HUDEP-2 (cell line): ENCODE measurements at regions not wholly inside any gene's neighbourhood (a gene's known extent, or its start where the extent isn't known, plus 50 kb on each side); places are given as distances from the start of the nearest gene placed in this dataset.

ENCODE experiments used
- DNase-seq, 76 experiments: peaks; one replicate each; lab custom pipeline; 2025; ENCODE audit not compliant: unreplicated experiment in 76 of 76; lab: John Stamatoyannopoulos, UW

DNA sequence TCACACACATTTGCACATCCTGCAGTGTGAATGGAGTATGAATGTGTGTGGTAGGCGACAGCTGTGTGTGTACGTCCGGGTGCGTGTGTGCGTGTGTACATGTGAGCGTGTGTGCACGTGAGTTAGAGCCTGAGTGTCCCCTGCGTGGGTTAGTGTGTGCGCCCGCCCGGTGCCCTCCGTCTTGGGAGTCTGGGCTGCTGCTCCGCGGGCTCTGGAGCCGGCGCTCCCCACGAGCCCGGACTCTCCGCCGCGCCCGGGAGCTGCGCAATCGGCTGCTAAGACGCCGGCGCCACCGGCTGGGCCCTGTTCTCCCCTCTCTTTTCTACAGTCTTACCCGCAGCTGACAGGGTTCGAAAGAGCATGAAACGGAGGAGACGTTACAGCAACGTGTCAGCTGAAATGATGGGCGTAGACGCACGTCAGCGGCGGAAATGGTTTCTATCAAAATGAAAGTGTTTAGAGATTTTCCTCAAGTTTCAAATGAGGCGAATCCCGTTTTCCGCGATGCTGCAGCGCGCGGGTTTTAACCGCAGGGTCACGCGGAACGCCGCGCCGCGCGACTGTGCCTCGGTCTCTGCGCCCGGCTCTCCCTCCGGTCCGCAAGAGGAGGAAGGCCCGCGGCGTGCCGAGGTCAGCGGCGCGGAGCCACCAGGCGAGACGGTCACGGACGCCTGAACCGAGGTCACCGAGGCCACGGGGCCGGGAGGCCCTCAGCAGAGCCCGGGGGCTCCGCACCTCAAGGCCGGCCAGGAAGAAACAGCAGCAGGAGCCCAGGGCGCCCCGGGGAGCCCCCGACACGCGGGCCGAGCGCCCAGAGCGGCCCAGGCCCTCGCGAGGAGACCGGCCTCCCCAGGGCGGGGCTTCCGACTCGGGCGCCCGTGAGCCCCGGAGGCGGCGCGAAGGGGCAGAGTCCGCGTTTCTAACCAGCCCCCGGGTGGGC, 95.3 kb upstream of the BHLHE23 start:
- no peak for DNase-seq

GRCh38 chr20:63100926-63101699, 94.3 kb upstream of the BHLHE23 start:
- no peak for DNase-seq

- DNase-seq: no peak
Observed at GRCh38 chr20:63100174-63100925, 93.6 kb upstream of the BHLHE23 start.

DNA sequence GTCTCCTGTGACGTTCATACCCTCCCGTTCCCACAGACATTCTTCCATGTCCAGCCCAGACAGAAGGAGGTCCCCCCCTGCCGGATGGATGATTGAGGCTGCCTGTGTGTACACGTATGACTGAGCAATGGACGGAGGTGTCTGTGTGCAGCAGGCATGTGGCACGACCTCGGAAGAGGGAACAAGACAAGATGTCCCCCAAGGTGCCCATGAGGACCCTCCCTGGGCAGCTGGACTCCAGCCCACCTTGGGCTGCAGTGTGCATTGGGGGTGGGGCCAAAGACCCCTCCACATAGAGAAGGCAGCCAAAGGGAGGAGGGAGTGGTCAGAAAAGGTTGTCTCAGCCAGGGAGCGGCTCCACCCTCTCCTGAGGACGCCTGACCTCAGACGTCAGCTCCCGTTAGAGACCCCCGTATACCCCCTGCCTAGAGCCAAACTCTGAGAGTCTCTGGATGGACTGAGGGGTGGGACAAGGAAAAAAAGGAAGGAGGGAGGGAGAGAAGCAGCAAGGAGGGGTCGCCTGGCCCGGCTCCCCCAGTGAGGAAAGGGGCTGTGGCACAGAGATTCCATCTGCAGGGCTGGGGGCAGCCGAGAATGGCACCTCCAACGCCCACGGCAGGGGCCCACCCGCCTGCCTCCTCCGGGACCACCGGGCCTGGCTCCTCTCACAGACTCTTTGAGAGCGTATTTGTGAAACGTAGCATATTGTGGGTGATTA, 92.9 kb upstream of the BHLHE23 start:
- no peak for DNase-seq

DNA sequence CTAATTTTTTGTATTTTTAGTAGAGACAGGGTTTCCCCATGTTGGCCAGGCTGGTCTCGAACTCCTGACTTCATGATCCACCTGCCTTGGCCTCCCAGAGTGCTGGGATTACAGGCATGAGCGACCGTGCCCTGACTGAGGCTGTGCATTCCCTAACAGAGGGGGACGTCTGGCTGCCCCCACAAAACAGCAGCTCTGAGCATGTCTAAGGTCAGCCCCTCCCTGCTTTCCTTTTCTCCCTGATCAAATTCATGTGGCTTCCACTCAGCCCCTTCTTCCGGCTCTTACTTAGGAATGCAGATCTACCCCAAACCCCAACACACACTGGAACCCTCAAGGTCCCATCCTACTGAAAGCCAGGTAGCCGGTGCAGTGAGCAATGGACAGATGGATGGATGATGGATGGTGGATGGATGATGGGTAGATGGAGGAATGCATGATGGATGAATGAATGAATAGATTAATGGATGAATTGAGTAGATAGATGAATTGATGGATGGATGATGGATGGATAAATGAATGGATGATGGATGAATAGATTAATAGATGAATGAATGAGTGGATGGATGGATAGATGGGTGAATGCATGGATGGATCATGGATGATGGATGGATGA, 91.5 kb upstream of the BHLHE23 start:
- DNase-seq: no peak

GRCh38 chr20:63097336-63097831, 90.6 kb upstream of the BHLHE23 start:
- DNase-seq: no peak

- no peak for DNase-seq
Observed at GRCh38 chr20:63096681-63097335, 90.0 kb upstream of the BHLHE23 start.

DNA sequence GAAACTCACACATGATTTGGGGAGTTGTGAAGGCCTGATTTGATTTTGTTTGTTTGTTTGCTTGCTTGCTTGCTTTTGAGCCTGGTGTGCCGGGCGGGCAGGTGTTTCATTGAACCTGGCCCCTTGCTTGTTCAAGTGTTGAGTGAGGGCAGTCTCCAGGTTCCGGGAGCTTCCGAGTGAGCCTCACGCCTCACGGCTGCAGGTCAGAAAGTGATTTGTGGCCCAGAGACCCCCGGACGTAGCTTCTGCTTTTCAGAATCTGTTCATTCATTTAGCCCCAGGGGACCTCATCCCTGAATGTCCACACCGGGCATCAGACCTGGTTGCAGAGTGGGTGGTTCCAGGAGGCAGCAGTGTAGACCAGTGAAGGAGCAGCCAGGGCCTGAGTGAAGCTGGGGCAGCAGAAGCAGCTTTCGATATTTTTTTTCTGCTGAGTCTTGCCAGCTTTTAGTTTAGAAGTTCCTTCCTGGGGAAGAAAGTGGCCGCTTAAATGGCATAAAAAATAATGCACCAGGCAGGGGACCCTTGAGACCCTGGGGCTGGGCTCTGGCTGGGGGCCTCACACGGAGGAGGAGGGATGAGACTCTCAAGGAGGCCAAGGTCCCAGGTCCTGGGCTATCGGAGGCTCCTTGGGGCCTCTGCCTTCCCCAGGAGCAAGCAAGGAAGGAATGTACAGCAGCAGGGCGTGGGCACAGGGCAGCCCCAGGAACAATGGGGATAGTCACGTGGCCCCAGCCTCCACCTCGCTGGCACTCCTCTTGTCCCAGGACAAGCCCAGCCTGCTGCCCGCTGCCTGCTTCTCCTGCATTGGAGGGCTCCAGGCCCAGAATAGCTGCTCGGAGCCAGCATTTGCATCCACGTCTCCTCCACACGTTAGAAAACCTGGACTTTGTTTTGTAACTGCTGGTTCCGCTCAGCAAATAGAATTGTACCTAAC, 89.2 kb upstream of the BHLHE23 start:
- no peak for DNase-seq

DNA sequence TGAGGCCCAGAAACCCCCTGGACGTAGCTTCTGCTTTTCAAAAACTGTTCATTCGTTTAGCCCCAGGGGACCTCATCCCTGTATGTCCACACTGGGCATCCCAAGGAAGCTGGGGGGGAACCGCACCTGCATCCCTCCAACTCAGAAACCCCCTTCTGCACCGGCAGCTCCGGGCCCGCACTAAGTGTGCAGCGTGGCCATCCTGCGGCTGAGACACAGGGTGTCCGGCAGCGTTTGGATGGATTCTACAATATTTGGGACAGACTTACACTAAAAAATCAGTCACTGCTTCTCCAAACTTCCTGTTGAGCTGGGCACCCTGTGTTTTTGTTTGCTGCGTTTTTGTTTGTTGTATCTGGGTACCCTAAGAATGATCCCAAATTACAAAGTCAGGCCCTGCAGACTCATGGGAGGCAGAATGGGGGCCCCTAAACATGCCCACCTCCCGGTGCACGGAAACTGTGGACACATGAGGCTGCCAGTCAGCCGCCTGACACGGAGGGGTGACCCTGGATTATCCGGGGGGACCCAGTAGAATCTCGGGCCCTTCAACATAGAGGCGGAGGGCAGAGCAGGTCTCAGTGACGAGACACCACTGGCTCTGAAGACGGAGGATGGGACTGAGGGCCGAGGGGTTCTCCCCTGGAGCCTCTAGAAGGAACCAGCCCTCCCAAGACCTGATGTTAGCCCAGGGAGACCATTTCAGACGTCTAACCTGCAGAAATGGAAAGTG, 88.2 kb upstream of the BHLHE23 start:
- no peak for DNase-seq

GRCh38 chr20:63093966-63094766, 87.4 kb upstream of the BHLHE23 start:
- no peak for DNase-seq

GRCh38 chr20:63092660-63093215, 86.0 kb upstream of the BHLHE23 start:
- DNase-seq: no peak

GRCh38 chr20:63091901-63092659, 85.3 kb upstream of the BHLHE23 start:
- no peak for DNase-seq

GRCh38 chr20:63090682-63091571, 84.2 kb upstream of the BHLHE23 start:
- no peak for DNase-seq

- DNase-seq: no peak
Observed at GRCh38 chr20:63090052-63090451, 83.3 kb upstream of the BHLHE23 start.
